Trophoblast cell (in vitro differentiated cells and primary cell): ENCODE measurements at regions not wholly inside any gene's neighbourhood (a gene's known extent, or its start where the extent isn't known, plus 50 kb on each side); places are given as distances from the start of the nearest gene placed in this dataset.

Experiments
- DNase-seq, 2 donors: peaks; one replicate each; pipeline ENCODE4 v3.0.0-alpha.2; 2016
- H2AFZ ChIP-seq: 2 replicates; pipeline ENCODE4 v1.6.1; 2013; ENCODE audit warnings: low read length, moderate library complexity, mild to moderate bottlenecking; ENCODE audit not compliant: insufficient read depth, poor library complexity
- H2AK5ac ChIP-seq: 2 replicates; pipeline ENCODE4 v1.6.1; 2013; ENCODE audit warnings: mild to moderate bottlenecking, low read length
- H2BK120ac ChIP-seq: 2 replicates; pipeline ENCODE4 v1.6.1; 2013; ENCODE audit warnings: low read length, mild to moderate bottlenecking, moderate library complexity; ENCODE audit not compliant: insufficient read depth, poor library complexity
- H2BK12ac ChIP-seq: 2 replicates; pipeline ENCODE4 v1.6.1; 2013; ENCODE audit warnings: mild to moderate bottlenecking, low read length, moderate library complexity
- H2BK5ac ChIP-seq: 2 replicates; pipeline ENCODE4 v1.6.1; 2013; ENCODE audit warnings: low read length, low read depth, moderate library complexity, mild to moderate bottlenecking; ENCODE audit not compliant: poor library complexity
- H3K14ac ChIP-seq: 2 replicates; pipeline ENCODE4 v1.6.1; 2013; ENCODE audit warnings: mild to moderate bottlenecking, low read length
- H3K18ac ChIP-seq: 2 replicates; pipeline ENCODE4 v1.6.1; 2013; ENCODE audit warnings: mild to moderate bottlenecking, low read length
- H3K23ac ChIP-seq: 2 replicates; pipeline ENCODE4 v1.6.1; 2013; ENCODE audit warnings: low read length
- H3K27ac ChIP-seq: 2 replicates; pipeline ENCODE4 v1.5.1; 2013; ENCODE audit warnings: low read depth, mild to moderate bottlenecking, inconsistent platforms, low read length, moderate library complexity
- H3K27me3 ChIP-seq: 2 replicates; pipeline ENCODE4 v1.6.1; 2013; ENCODE audit warnings: inconsistent platforms, mild to moderate bottlenecking, low read length, moderate library complexity; ENCODE audit not compliant: insufficient read depth
- H3K36me3 ChIP-seq, 2 experiments: 1 replicate in 1 of 2; 2 replicates in 1 of 2; pipeline ENCODE4 v1.6.1; 2013; ENCODE audit warnings: low read length in 2 of 2, mild to moderate bottlenecking in 2 of 2, moderate library complexity in 1 of 2; ENCODE audit not compliant: insufficient read depth in 2 of 2, control insufficient read depth in 1 of 2
- H3K4ac ChIP-seq: 2 replicates; pipeline ENCODE4 v1.6.1; 2013; ENCODE audit warnings: low read depth, mild to moderate bottlenecking, low read length, moderate library complexity
- H3K4me1 ChIP-seq, 2 experiments: 1 replicate in 1 of 2; 2 replicates in 1 of 2; pipeline ENCODE4 v1.6.1; 2013; ENCODE audit warnings: low read length in 2 of 2, mild to moderate bottlenecking in 2 of 2, moderate library complexity in 1 of 2; ENCODE audit not compliant: insufficient read depth in 2 of 2, control insufficient read depth in 1 of 2
- H3K4me2 ChIP-seq: 2 replicates; pipeline ENCODE4 v1.6.1; 2013; ENCODE audit warnings: inconsistent platforms, mild to moderate bottlenecking, low read length, moderate library complexity
- H3K4me3 ChIP-seq: 2 replicates; pipeline ENCODE4 v1.5.1; 2013; ENCODE audit warnings: mild to moderate bottlenecking, low read depth, low read length, inconsistent platforms
- H3K79me1 ChIP-seq: one replicate; pipeline ENCODE4 v1.6.1; 2013; ENCODE audit warnings: low read length
- H3K79me2 ChIP-seq: 2 replicates; pipeline ENCODE4 v1.6.1; 2013; ENCODE audit warnings: low read length, mild to moderate bottlenecking; ENCODE audit not compliant: control insufficient read depth, insufficient read depth, poor library complexity
- H3K9ac ChIP-seq: 2 replicates; pipeline ENCODE4 v1.6.1; 2013; ENCODE audit warnings: mild to moderate bottlenecking, low read length
- H3K9me3 ChIP-seq: 2 replicates; pipeline ENCODE4 v1.6.1; 2013; ENCODE audit warnings: low read depth, mild to moderate bottlenecking, control low read depth, inconsistent platforms, low read length; ENCODE audit not compliant: insufficient read depth
- H4K12ac ChIP-seq: 2 replicates; pipeline ENCODE4 v1.6.1; 2013; ENCODE audit warnings: low read depth, mild to moderate bottlenecking, low read length, moderate library complexity
- H4K8ac ChIP-seq: 2 replicates; pipeline ENCODE4 v1.6.1; 2013; ENCODE audit warnings: low read depth, mild to moderate bottlenecking, low read length, moderate library complexity
- H4K91ac ChIP-seq: one replicate; pipeline ENCODE4 v1.6.1; 2013; ENCODE audit warnings: low read depth, mild to moderate bottlenecking, low read length, moderate library complexity
- WGBS: extraction: QIAGEN DNeasy Blood & Tissue Kit; methylation state at CpG from one replicate; pipeline ENCODE4 v1.1.7; 2013; ENCODE audit warnings: missing lambda C conversion rate; ENCODE audit not compliant: insufficient read length, insufficient coverage; ENCODE audit errors: extremely low coverage; 5-methylcytosine and 5-hydroxymethylcytosine counted together

DNA sequence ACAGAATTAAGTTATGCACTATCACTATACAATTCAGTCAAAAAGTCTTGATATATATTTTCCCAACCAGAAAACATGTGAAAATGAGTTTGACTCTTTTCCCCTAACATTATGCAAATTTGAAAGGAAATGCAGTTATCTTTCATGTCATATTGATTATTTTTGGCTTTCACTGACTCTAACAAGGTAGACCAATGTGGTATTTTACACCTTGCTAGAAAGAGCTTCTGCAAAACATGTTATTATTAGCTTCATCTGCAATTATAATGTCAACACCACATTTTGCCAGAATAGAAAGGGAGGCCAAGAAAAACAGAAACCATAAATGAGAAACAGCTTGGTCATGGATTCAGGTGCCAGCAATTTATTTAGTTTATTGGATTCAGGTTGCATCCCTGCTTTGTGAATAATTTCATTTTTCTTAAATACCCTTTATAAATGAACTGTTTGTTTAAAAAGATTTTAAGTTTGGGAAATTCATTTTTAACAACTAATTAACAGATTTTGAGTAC is 226.1 kb upstream of the GJE1 start:
- H3K9me3 ChIP-seq = no peaks in the 10 kb centered on the region

DNA sequence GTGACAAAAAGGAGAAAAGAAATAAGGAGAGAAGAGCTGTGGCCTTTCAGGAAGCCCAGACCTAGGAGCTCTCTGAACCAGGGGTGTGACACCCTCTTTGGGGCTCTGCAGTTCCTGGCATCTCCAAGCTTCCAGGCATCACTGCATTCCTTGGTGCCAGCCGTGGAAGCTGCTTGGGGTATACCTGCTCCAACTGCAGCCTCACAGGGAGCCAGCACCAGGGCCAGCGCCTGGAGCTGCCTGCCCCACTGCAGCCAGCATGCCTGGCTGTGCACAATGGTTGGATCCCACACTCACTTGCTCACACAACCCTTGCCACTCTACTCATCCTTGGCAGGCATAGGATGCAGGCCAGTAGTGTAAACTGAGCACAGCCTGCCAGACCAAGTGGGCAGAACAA is 242.1 kb upstream of the GJE1 start:
- Histone ChIP-seq H3K18ac (no peak overlapping the region), H2BK120ac (no peak overlapping the region), H2AFZ (no peak overlapping the region), H3K79me1 (no peaks in the 10 kb centered on the region), H3K23ac (no peak overlapping the region), H4K91ac (no peak overlapping the region), H4K12ac (no peak overlapping the region), H3K79me2 (no peaks in the 10 kb centered on the region), H3K36me3 (no peaks in the 10 kb centered on the region), H4K8ac (no peak overlapping the region), H3K14ac (no peak overlapping the region), H3K9me3 (peaks cover 15% of the 10 kb centered on the region), H2BK12ac (no peak overlapping the region), H3K4me1 (no peaks in the 10 kb centered on the region), H3K27me3 (no peaks in the 10 kb centered on the region), H3K27ac (no peak overlapping the region), H3K9ac (no peak overlapping the region), H2BK5ac (no peak overlapping the region), H3K4me3 (no peak overlapping the region), H3K4me2 (no peak overlapping the region), H2AK5ac (no peak overlapping the region), H3K4ac (no peak overlapping the region)
- WGBS = no CpG with 5 or more reads among the region's 2 CpGs
- DNase-seq = no peak

More for the DNA sequence above, 226.1 kb upstream of the GJE1 start:
- no peak overlapping the region for H3K18ac ChIP-seq
- no peaks in the 10 kb centered on the region for H3K79me1 ChIP-seq
- H3K79me2 ChIP-seq = no peaks in the 10 kb centered on the region
- H3K23ac ChIP-seq = no peak overlapping the region
- no peak overlapping the region for H3K27ac ChIP-seq
- H4K8ac ChIP-seq = no peak overlapping the region
- no peak overlapping the region for H2AFZ ChIP-seq
- H4K12ac ChIP-seq = no peak overlapping the region
- no peak overlapping the region for H2AK5ac ChIP-seq
- H3K36me3 ChIP-seq = no peaks in the 10 kb centered on the region
- H3K14ac ChIP-seq = no peak overlapping the region
- no peak overlapping the region for H3K4ac ChIP-seq
- H3K4me2 ChIP-seq = no peak overlapping the region
- H2BK12ac ChIP-seq = no peak overlapping the region
- H3K4me1 ChIP-seq = no peaks in the 10 kb centered on the region
- H4K91ac ChIP-seq = no peak overlapping the region
- H3K27me3 ChIP-seq = no peaks in the 10 kb centered on the region
- H2BK120ac ChIP-seq = no peak overlapping the region
- H2BK5ac ChIP-seq = no peak overlapping the region
- no peak for DNase-seq
- no peak overlapping the region for H3K9ac ChIP-seq
- no peak overlapping the region for H3K4me3 ChIP-seq

DNA sequence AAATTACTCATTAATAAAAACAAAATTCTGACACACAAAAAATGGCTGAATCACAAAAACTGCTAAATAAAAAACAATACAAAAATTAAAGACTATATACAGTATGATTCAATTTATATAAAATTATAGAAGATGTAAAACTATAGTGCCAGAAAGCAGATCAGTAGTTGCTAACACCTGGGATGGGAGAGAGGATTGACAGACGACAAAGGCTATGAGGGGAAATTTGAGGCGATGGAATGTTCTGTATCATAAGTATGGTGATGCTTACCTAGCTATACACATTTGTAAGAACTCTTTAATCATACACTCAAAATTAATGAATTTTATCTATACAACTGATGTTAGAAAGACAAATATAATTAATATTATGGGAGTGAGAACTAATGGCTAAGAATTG is 247.9 kb upstream of the GJE1 start:
- Histone ChIP-seq H4K91ac (no peak overlapping the region), H3K4ac (no peak overlapping the region), H3K4me1 (no peaks in the 10 kb centered on the region), H2BK5ac (no peak overlapping the region), H3K27me3 (no peaks in the 10 kb centered on the region), H4K8ac (no peak overlapping the region), H4K12ac (no peak overlapping the region), H3K79me2 (no peaks in the 10 kb centered on the region), H3K9ac (no peak overlapping the region), H3K9me3 (peaks cover 8% of the 10 kb centered on the region), H3K23ac (no peak overlapping the region), H3K4me3 (no peak overlapping the region), H3K79me1 (no peaks in the 10 kb centered on the region), H2BK12ac (no peak overlapping the region), H2AFZ (no peak overlapping the region), H3K27ac (no peak overlapping the region), H2BK120ac (no peak overlapping the region), H3K18ac (no peak overlapping the region), H2AK5ac (no peak overlapping the region), H3K36me3 (no peaks in the 10 kb centered on the region), H3K14ac (no peak overlapping the region), H3K4me2 (no peak overlapping the region)
- WGBS = no CpG with 5 or more reads among the region's 2 CpGs
- DNase-seq = no peak

DNA sequence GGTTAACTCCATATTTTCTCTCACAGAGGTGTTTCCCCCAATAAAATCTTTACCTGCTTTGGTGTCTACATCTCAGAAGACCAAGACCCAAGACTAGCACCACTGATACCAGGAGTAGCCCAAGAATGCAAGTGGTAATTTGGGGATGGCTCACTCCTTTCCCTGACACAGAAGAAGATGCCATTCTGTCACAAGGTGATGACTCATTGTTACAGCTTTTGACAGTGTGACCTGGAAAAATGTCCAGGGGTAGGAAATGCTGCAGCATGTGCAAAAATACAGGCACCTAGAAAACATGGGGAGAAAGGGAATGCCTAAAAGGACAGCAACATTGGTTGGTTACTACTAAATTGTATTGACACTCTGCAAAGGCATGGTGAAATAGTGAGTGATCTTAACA is 254.0 kb upstream of the GJE1 start:
- H2BK12ac ChIP-seq = no peak overlapping the region
- no peaks in the 10 kb centered on the region for H3K79me1 ChIP-seq
- no peak overlapping the region for H3K4me2 ChIP-seq
- no peaks in the 10 kb centered on the region for H3K4me1 ChIP-seq
- DNase-seq = peak in 1 of 2 donors; percentile 19
- H3K9me3 ChIP-seq = no peaks in the 10 kb centered on the region
- H3K36me3 ChIP-seq = no peaks in the 10 kb centered on the region
- H3K9ac ChIP-seq = no peak overlapping the region
- H3K79me2 ChIP-seq = no peaks in the 10 kb centered on the region
- no peaks in the 10 kb centered on the region for H3K27me3 ChIP-seq
- no peak overlapping the region for H2BK120ac ChIP-seq
- H3K18ac ChIP-seq = no peak overlapping the region
- peak overlapping the region; percentile 69 for H3K23ac ChIP-seq
- H4K91ac ChIP-seq = no peak overlapping the region
- H3K4ac ChIP-seq = no peak overlapping the region
- no peak overlapping the region for H2AK5ac ChIP-seq
- H2AFZ ChIP-seq = no peak overlapping the region
- no peak overlapping the region for H3K27ac ChIP-seq
- no peak overlapping the region for H4K12ac ChIP-seq
- H2BK5ac ChIP-seq = no peak overlapping the region
- no peak overlapping the region for H3K14ac ChIP-seq
- H4K8ac ChIP-seq = no peak overlapping the region
- no peak overlapping the region for H3K4me3 ChIP-seq
